Right atrium auricular region (tissue), 2 donors: ENCODE measurements at regions not wholly inside any gene's neighbourhood (a gene's known extent, or its start where the extent isn't known, plus 50 kb on each side); places are given as distances from the start of the nearest gene placed in this dataset.

Experiments used
- DNase-seq: peaks from one replicate; pipeline ENCODE4 v3.0.0-alpha.2; 2019; ENCODE audit warnings: low spot score
- H3K27ac ChIP-seq, 2 donors: fragments of 200-600 bp; sonication (generic); 1 replicate in 1 of 2; 2 replicates in 1 of 2; pipeline ENCODE4 v1.5.1; 2016 to 2019
- H3K27me3 ChIP-seq, 2 donors: fragments of 200-600 bp; sonication (generic); one replicate each; pipeline versions ENCODE4 v1.5.1 to v1.6.0; 2017 to 2019
- H3K36me3 ChIP-seq: fragments of 200-600 bp; sonication (generic); one replicate; pipeline ENCODE4 v1.5.1; 2016
- H3K4me1 ChIP-seq, 2 donors: fragments of 200-600 bp; sonication (generic); one replicate each; pipeline versions ENCODE4 v1.5.1 to v1.6.0; 2017 to 2019
- H3K4me3 ChIP-seq, 2 donors: fragments of 200-600 bp; sonication (generic); 1 replicate in 1 of 2; 2 replicates in 1 of 2; pipeline ENCODE4 v1.5.1; 2017 to 2019; ENCODE audit warnings: mild to moderate bottlenecking in 1 of 2, moderate library complexity in 1 of 2
- H3K9me3 ChIP-seq, 2 donors: fragments of 200-600 bp; sonication (generic); one replicate each; pipeline ENCODE4 v1.5.1; 2019
- CTCF ChIP-seq, 2 donors: fragments of 200-600 bp; sonication (generic); IDR thresholded peaks; one replicate each; pipeline ENCODE4 v1.5.1; 2019; ENCODE audit warnings: antibody characterized with exemption in 2 of 2

GRCh38 chr9:86644675-86645034, 290.4 kb upstream of the TUT7 start:
- no peaks in the 10 kb centered on the region for H3K27me3 ChIP-seq
- H3K4me3 ChIP-seq = no peak overlapping the region
- TF ChIP-seq CTCF (IDR thresholded peaks at IDR 0.05) = no peak
- H3K9me3 ChIP-seq = no peaks in the 10 kb centered on the region
- H3K27ac ChIP-seq = no peak overlapping the region
- no peaks in the 10 kb centered on the region for H3K36me3 ChIP-seq
- no peaks in the 10 kb centered on the region for H3K4me1 ChIP-seq
- no peak for DNase-seq

- H3K9me3 ChIP-seq = no peaks in the 10 kb centered on the region
- no peak overlapping the region for H3K4me3 ChIP-seq
- no peak for DNase-seq
Measured at GRCh38 chr9:86643946-86644674, 289.9 kb upstream of the TUT7 start.

GRCh38 chr9:86642721-86643120, 288.5 kb upstream of the TUT7 start:
- H3K27ac ChIP-seq = no peak overlapping the region
- no peaks in the 10 kb centered on the region for H3K4me1 ChIP-seq
- DNase-seq = no peak
- no peaks in the 10 kb centered on the region for H3K36me3 ChIP-seq
- H3K27me3 ChIP-seq = no peaks in the 10 kb centered on the region
- no peak overlapping the region for H3K4me3 ChIP-seq
- TF ChIP-seq CTCF (IDR thresholded peaks at IDR 0.05) = no peak
- H3K9me3 ChIP-seq = no peaks in the 10 kb centered on the region

More at GRCh38 chr9:86643946-86644674, 289.9 kb upstream of the TUT7 start:
- Histone ChIP-seq H3K4me1 (no peaks in the 10 kb centered on the region), H3K27me3 (no peaks in the 10 kb centered on the region), H3K27ac (no peak overlapping the region), H3K36me3 (no peaks in the 10 kb centered on the region)
- TF ChIP-seq CTCF (IDR thresholded peaks at IDR 0.05) = no peak

- Histone ChIP-seq H3K36me3 (no peaks in the 10 kb centered on the region), H3K27ac (no peak overlapping the region), H3K9me3 (no peaks in the 10 kb centered on the region), H3K4me1 (no peaks in the 10 kb centered on the region), H3K27me3 (no peaks in the 10 kb centered on the region), H3K4me3 (no peak overlapping the region)
- DNase-seq = no peak
- TF ChIP-seq CTCF (IDR thresholded peaks at IDR 0.05) = no peak
Measured at GRCh38 chr9:86641970-86642369, 287.8 kb upstream of the TUT7 start.

GRCh38 chr9:86639899-86640379, 285.7 kb upstream of the TUT7 start:
- no peak for DNase-seq
- no peak overlapping the region for H3K27ac ChIP-seq
- no peaks in the 10 kb centered on the region for H3K9me3 ChIP-seq
- no peaks in the 10 kb centered on the region for H3K36me3 ChIP-seq
- no peak overlapping the region for H3K4me3 ChIP-seq
- no peaks in the 10 kb centered on the region for H3K27me3 ChIP-seq
- H3K4me1 ChIP-seq = no peaks in the 10 kb centered on the region
- no peak for TF ChIP-seq CTCF (IDR thresholded peaks at IDR 0.05)

- no peaks in the 10 kb centered on the region for H3K4me1 ChIP-seq
- no peaks in the 10 kb centered on the region for H3K9me3 ChIP-seq
- no peak for TF ChIP-seq CTCF (IDR thresholded peaks at IDR 0.05)
- no peaks in the 10 kb centered on the region for H3K36me3 ChIP-seq
- no peak overlapping the region for H3K4me3 ChIP-seq
- no peak for DNase-seq
- H3K27ac ChIP-seq = no peak overlapping the region
- H3K27me3 ChIP-seq = no peaks in the 10 kb centered on the region
Measured at GRCh38 chr9:86639287-86639686, 285.1 kb upstream of the TUT7 start.
